ENCODE measurements at regions not wholly inside any gene's neighbourhood (a gene's known extent, or its start where the extent isn't known, plus 50 kb on each side); places are given as distances from the start of the nearest gene placed in this dataset.

DNA sequence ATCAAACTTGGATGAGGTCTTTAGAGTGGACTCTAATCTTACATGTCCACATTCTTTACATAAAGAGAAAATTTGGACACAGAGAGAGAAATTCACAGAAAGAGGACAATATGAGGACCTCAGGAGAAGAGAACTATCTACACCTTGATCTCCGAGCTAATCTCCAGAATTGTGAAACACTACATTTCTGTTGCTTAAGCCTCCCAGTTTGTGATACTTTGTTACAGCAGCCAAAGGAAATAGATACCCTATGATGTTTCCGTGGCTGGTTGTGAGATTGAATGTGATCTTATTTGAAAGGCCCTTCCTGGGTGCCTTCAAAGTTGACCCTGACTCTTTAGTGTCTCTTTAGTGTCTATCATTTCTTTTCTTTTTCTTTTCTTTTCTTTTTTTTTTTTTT is 326.1 kb upstream of the CLNK start:
- no peak for DNase-seq
- no peak overlapping the region for H3K4me2 ChIP-seq (ENCODE audit: low read depth, low read length)
- no peaks in the 10 kb centered on the region for H4K20me1 ChIP-seq (ENCODE audit: insufficient read depth, low read length)
- ChIA-PET CTCF (no interaction called here), POLR2A (ENCODE audit: unreplicated experiment) (no interaction called here)
- no peak overlapping the region for H3K4ac ChIP-seq (ENCODE audit: low read depth, low read length)
- H3K9me3 ChIP-seq (ENCODE audit: control insufficient read depth, insufficient read depth, low read length), result peaks cover 11% of the 10 kb centered on the region
- H3K4me1 ChIP-seq (ENCODE audit: control insufficient read depth, insufficient read depth, low read length), result no peaks in the 10 kb centered on the region
- no peak overlapping the region for H2BK15ac ChIP-seq (ENCODE audit: low read depth, low read length)
- H3K23ac ChIP-seq (ENCODE audit: low read depth, low read length), result no peak overlapping the region
- in situ Hi-C loops (cut with MboI; ENCODE audit: low sequenced_read_pairs) (no loop called here), intact Hi-C loops (cut with micrococcal nuclease) (no loop called here), dilution Hi-C loops (cut with HindIII; ENCODE audit: low sequenced_read_pairs, unreplicated experiment) (no loop called here)
- TF ChIP-seq, protein P1, sequence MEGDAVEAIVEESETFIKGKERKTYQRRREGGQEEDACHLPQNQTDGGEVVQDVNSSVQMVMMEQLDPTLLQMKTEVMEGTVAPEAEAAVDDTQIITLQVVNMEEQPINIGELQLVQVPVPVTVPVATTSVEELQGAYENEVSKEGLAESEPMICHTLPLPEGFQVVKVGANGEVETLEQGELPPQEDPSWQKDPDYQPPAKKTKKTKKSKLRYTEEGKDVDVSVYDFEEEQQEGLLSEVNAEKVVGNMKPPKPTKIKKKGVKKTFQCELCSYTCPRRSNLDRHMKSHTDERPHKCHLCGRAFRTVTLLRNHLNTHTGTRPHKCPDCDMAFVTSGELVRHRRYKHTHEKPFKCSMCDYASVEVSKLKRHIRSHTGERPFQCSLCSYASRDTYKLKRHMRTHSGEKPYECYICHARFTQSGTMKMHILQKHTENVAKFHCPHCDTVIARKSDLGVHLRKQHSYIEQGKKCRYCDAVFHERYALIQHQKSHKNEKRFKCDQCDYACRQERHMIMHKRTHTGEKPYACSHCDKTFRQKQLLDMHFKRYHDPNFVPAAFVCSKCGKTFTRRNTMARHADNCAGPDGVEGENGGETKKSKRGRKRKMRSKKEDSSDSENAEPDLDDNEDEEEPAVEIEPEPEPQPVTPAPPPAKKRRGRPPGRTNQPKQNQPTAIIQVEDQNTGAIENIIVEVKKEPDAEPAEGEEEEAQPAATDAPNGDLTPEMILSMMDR (conservative IDR thresholded peaks at IDR 0.05; ENCODE audit: low read depth, low read length), result no peak
- no peak overlapping the region for H3K4me3 ChIP-seq (ENCODE audit: insufficient read depth, low read depth, low read length)
- H3K14ac ChIP-seq (replicated peaks; ENCODE audit: low read depth, low read length), result no peak overlapping the region
- no peaks in the 10 kb centered on the region for H3K27me3 ChIP-seq (ENCODE audit: control insufficient read depth, insufficient read depth, low read length)
- H2AK9ac ChIP-seq (replicated peaks; ENCODE audit: low read depth, low read length, poor library complexity), result no peak overlapping the region
- no peaks in the 10 kb centered on the region for H3K9me1 ChIP-seq (ENCODE audit: insufficient read depth, low read length)
- no peak overlapping the region for H3K9ac ChIP-seq (ENCODE audit: low read depth, low read length)
- BruUV-seq (replicated peaks), result no TSS peak
- no peak overlapping the region for H2BK5ac ChIP-seq (ENCODE audit: low read depth, low read length, poor library complexity, severe bottlenecking)
- ATAC-seq (ENCODE audit: low read depth), result no peak
- no peak overlapping the region for H2BK120ac ChIP-seq (ENCODE audit: low read depth, low read length)
- H4K8ac ChIP-seq (ENCODE audit: low read depth in 2 of 2, low read length in 2 of 2), result no peak overlapping the region
- WGBS, 2 experiments (ENCODE audit: extremely low coverage in 2 of 2, insufficient read length in 1 of 2), result no CpG with 5 or more reads among the region's 2 CpGs
- H3K56ac ChIP-seq (ENCODE audit: extremely low read depth, insufficient read depth, low read length), result no peak overlapping the region
- no peak overlapping the region for H4K91ac ChIP-seq (ENCODE audit: insufficient read depth, low read depth, low read length)
- no peak overlapping the region for H2BK20ac ChIP-seq (ENCODE audit: low read depth, low read length)
- H3K18ac ChIP-seq (ENCODE audit: low read depth, low read length), result no peak overlapping the region
- H2AK5ac ChIP-seq (ENCODE audit: low read depth, low read length), result no peak overlapping the region
- no peak overlapping the region for H4K5ac ChIP-seq (ENCODE audit: low read depth, low read length)
- no peaks in the 10 kb centered on the region for H3K79me1 ChIP-seq (ENCODE audit: low read depth in 1 of 2, low read length in 2 of 2)
- no peaks in the 10 kb centered on the region for H3K36me3 ChIP-seq (ENCODE audit: control insufficient read depth, insufficient read depth, low read length)
- H2AFZ ChIP-seq (replicated peaks; ENCODE audit: low read length, poor library complexity), result no peak overlapping the region
- H3K27ac ChIP-seq (ENCODE audit: insufficient read depth, low read length), result no peak overlapping the region

Data from IMR-90 (cell line).